Superior temporal gyrus (tissue), 1 donor: ENCODE measurements at regions not wholly inside any gene's neighbourhood (a gene's known extent, or its start where the extent isn't known, plus 50 kb on each side); places are given as distances from the start of the nearest gene placed in this dataset.
"Not testable (repeated sequence)": the region's sequence is repeated elsewhere in the genome, so short reads cannot be mapped to it uniquely, and the experiment has no call there.

Experiments
- DNase-seq: peaks from one replicate; pipeline ENCODE4 v3.0.0-alpha.2; 2016; ENCODE audit errors: extremely low spot score

GRCh38 chr18:70600225-70600925, 311.5 kb downstream of the SOCS6 start:
- no peak for DNase-seq

- no peak for DNase-seq
Observed at GRCh38 chr18:70598406-70598805, 309.6 kb downstream of the SOCS6 start.

DNA sequence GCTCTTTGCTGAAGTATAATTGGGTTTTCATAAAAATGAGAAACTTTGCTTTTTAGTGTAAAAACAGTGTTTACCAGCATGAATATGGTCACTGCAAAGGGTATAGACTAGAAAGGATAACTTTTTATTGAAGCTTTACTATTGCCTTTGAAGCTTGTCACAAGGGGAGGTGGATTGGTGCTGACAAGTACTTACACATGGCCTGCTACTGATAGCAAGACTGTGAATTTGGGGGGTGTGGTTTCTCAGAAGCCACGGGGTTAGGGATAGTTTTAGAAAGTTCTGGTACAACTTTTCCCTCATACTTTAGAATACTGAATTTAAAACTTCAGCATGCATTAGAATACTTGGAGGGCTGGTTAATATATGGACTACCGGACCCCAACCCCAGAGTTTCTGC, 294.1 kb downstream of the SOCS6 start:
- no peak for DNase-seq

DNA sequence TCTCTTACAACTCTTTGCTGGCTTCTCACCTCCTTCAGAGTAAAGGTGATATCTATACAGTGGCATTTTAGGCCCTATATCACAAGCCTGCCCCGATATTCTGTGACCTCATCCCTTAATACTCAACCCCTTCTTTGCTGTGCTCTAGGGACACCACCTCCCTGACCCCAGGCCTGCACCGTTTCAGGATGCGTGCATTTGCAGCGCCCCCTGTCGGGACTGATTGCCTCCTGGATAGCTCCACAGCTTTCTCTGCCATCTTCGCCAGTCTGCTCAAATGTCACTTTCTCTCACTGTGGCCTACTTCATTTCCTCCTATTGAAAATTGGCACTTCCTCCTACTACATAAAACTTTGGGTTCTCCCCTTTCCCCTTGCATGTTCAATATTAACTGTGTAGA, 289.6 kb downstream of the SOCS6 start:
- no peak for DNase-seq

GRCh38 chr18:70577023-70577420, 288.2 kb downstream of the SOCS6 start:
- DNase-seq: no peak

GRCh38 chr18:70576276-70577022, 287.6 kb downstream of the SOCS6 start:
- DNase-seq: no peak

- DNase-seq: not testable (repeated sequence)
Observed at GRCh38 chr18:70574951-70575350, 286.1 kb downstream of the SOCS6 start.

DNA sequence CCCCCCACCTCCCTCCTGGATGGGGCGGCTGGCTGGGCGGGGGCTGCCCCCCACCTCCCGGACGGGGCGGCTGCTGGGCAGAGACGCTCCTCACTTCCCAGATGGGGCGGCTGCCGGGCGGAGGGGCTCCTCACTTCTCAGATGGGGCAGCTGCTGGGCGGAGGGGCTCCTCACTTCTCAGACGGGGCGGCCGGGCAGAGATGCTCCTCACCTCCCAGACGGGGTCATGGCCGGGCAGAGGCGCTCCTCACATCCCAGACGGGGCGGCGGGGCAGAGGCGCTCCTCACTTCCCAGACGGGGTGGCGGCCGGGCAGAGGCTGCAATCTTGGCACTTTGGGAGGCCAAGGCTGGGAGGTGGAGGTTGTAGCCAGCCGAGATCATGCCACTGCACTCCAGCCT, 280.8 kb downstream of the SOCS6 start:
- not testable (repeated sequence) for DNase-seq

- DNase-seq: no peak
Observed at GRCh38 chr18:70559446-70559845, 270.6 kb downstream of the SOCS6 start.

- DNase-seq: no peak
Observed at GRCh38 chr18:70558371-70558770, 269.5 kb downstream of the SOCS6 start.

- no peak for DNase-seq
Observed at GRCh38 chr18:70554854-70555445, 266.1 kb downstream of the SOCS6 start.

- DNase-seq: peak; percentile 42
Observed at GRCh38 chr18:70553936-70554260, 265.1 kb downstream of the SOCS6 start.

DNA sequence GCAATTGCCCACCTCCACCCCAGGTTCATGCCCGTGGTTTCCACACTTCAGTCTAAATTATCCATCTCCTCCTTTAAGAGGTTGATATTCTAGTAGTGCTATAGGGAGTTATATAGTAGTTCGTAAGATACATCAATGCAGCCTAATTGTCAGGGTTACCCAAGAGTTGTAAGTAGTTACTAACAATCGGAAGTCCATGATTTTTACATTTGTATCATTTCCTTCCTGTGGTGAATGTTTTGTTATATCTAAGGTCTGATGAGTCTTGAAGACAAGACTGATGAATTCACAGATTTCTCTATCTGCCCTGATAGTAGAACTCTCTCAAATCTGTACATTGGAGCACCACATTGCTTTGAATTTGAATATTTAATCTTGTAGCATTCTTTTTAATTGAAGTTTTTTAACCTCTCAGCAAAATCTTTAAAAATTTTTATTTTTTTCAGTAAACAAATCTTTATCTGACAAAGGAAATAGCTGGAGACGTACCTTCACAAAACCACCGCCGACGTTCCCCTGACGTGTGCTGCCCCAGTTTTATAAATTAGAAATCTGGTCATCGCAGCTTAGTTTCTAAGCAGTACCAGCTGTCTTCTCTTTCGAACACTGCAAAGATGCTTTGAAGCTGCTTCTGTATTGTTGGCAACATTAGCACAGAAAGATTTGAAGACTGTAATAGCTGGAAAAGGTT, 264.5 kb downstream of the SOCS6 start:
- peak; percentile 33 for DNase-seq

- DNase-seq: no peak
Observed at GRCh38 chr18:70536370-70537062, 247.7 kb downstream of the SOCS6 start.

DNA sequence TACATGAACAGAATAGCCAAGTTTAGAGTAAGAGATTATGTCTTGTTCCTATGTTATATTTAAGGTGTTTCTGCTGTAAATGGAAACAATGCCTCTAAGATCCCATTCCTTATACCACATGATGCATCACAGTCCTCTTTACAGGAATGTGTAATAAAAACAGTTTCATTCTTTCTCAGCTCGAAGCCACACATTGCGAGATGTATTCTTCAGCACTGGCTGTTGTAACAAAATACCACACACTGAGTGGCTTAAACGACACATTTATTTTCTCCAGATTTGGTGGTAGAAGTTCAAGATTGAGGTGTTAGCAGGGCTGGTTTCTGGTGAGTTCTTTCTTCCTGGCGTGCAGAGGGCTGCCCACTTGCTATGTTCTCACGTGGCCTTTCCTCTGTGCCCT, 246.2 kb downstream of the SOCS6 start:
- DNase-seq: no peak

DNA sequence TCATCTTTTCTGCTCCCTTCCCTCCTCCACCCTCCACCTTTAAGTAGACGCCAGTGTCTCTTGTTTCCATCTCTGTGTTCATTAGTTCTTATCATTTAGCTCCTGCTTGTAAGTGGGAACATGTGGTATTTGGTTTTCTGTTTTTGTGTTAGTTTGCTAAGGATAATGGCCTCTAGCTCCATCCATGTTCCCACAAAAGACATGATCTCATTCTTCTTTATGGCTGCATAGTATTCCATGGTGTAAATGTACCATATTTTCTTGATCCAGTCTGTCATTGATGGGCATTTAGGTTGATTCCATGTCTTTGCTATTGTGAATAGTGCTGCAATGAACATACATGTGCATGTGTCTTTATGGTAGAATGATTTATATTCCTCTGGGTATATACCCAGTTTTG, 236.5 kb downstream of the SOCS6 start:
- DNase-seq: not testable (repeated sequence)

GRCh38 chr18:70523792-70524182, 234.9 kb downstream of the SOCS6 start:
- DNase-seq: no peak

DNA sequence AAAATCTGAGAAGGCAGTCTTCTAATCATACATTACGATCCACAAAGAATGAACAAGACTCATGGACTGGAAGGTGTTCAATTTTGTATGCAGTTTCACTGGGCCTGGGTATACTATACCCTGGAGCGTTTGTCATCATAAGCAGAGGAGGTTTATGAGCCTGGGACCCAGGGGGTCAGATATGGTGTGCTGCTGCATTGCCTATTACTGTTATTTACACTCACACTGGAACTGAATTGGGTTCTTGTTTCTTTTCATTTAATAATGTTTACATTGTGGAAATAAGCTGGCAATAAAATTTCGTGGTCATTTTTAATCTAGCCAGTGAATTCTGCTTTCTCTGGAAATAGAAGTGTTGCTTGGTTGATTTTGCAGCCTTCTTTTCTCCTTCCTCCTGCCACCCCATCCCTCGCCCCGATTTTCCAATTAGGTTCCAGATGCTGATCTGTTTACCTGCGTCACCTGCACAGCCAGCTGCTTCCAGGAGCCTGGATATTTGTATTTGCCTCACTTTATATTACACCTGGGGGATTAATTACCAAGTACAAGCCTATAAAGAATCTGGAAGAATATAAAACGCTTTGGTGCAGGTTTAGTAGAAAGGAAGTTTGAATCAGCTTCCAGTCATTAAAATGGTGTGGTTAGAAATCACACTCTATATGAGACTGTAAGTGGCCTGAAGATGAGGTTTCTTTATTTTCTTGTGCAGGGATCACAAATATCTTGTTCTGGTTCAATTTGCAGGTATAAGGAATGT, 234.4 kb downstream of the SOCS6 start:
- no peak for DNase-seq

GRCh38 chr18:70522183-70522680, 233.4 kb downstream of the SOCS6 start:
- no peak for DNase-seq

DNA sequence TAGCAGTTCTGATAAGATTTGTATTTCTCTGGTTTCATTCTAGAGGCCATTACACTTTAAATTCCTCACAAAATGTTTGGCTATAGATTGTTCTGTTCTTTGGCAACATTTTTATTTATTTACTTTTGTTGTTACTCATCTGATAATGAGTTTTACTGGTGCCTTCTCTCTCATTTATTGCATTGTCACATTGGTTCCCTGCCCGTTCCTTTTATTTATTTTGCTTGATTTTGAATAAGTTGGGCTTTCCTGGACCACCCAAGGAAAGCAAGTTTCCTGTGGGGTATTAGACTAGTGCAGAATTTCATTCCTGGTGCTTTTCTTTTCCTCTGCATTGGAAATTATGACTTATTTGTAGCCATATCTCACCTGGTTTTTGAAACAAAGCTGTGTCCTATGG, 232.0 kb downstream of the SOCS6 start:
- no peak for DNase-seq
